GM12892 (cell line): ENCODE measurements at regions not wholly inside any gene's neighbourhood (a gene's known extent, or its start where the extent isn't known, plus 50 kb on each side); places are given as distances from the start of the nearest gene placed in this dataset.

Experiments
- POLR2AphosphoS5 ChIP-seq: IDR thresholded peaks from 2 replicates; pipeline ENCODE4 v1.6.1; 2011; ENCODE audit warnings: low read depth, low read length, control low read depth
- TAF1 ChIP-seq: IDR thresholded peaks from 2 replicates; pipeline ENCODE4 v1.6.1; 2011; ENCODE audit warnings: low read depth, mild to moderate bottlenecking, control low read depth, low read length, borderline replicate concordance

DNA sequence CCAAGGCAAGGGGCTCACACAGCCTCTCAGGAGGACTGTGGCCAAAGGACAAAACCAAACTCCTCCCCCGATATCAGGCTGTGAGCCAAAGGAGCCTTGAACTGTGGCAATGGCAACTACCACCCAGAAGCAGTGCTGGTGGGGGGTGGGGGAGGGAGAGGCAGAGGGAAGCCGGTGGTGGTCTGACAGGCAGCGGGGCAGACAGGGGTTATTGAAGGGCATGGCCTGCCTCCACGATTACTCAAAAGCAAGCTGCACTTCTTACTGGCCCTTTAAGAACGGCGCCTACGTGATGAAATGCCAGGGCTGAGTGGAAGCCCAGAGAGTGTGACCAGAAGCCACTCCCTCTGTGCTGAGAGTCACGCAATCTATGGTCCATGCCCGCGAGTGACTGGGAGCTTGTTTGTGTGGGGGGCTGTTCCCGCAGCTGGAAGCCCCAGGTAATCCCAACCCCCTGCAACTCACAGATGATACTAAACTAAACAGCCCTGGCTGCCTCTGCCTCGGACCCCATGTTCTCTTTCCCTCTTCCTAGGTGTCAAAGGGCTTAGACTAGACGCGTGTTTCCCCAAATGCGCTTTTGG, 128.2 kb upstream of the CXCR4 start:
- TF ChIP-seq POLR2AphosphoS5 (no peak), TAF1 (no peak)
